H9 (cell line): ENCODE measurements at regions not wholly inside any gene's neighbourhood (a gene's known extent, or its start where the extent isn't known, plus 50 kb on each side); places are given as distances from the start of the nearest gene placed in this dataset.

Experiments used
- DNase-seq: peaks from one replicate; pipeline ENCODE4 v3.0.0-alpha.2; 2017
- H2AFZ ChIP-seq: one replicate; pipeline ENCODE4 v1.6.1; 2013; ENCODE audit warnings: mild to moderate bottlenecking, low read length, control low read depth, moderate library complexity
- H2AK5ac ChIP-seq: 2 replicates; pipeline ENCODE4 v1.6.1; 2013; ENCODE audit warnings: low read length, control low read depth, mixed read lengths; ENCODE audit not compliant: insufficient read length
- H2BK120ac ChIP-seq: one replicate; pipeline ENCODE4 v1.6.1; 2013; ENCODE audit warnings: low read depth, mild to moderate bottlenecking, low read length, control low read depth, inconsistent platforms; ENCODE audit not compliant: poor library complexity, severe bottlenecking
- H2BK12ac ChIP-seq: 2 replicates; pipeline ENCODE4 v1.6.1; 2013; ENCODE audit warnings: low read length, control low read depth, mixed read lengths, low read depth; ENCODE audit not compliant: insufficient read length
- H2BK15ac ChIP-seq: 2 replicates; pipeline ENCODE4 v1.6.1; 2013; ENCODE audit warnings: low read depth, low read length, control low read depth
- H2BK20ac ChIP-seq: one replicate; pipeline ENCODE4 v1.6.1; 2013; ENCODE audit warnings: low read depth, mild to moderate bottlenecking, low read length, control low read depth, inconsistent platforms; ENCODE audit not compliant: poor library complexity, severe bottlenecking
- H2BK5ac ChIP-seq: 2 replicates; pipeline ENCODE4 v1.6.1; 2013; ENCODE audit warnings: low read length, control low read depth, mixed read lengths; ENCODE audit not compliant: insufficient read length
- H3K14ac ChIP-seq: 2 replicates; pipeline ENCODE4 v1.6.1; 2013; ENCODE audit warnings: low read length, control low read depth; ENCODE audit not compliant: insufficient read depth
- H3K18ac ChIP-seq: 2 replicates; pipeline ENCODE4 v1.6.1; 2013; ENCODE audit warnings: low read depth, mild to moderate bottlenecking, mixed read lengths, low read length, control low read depth; ENCODE audit not compliant: insufficient read length
- H3K23ac ChIP-seq: 2 replicates; pipeline ENCODE4 v1.6.1; 2013; ENCODE audit warnings: low read length, control low read depth, mixed read lengths, low read depth; ENCODE audit not compliant: insufficient read length
- H3K23me2 ChIP-seq: 2 replicates; pipeline ENCODE4 v1.6.1; 2013; ENCODE audit warnings: low read depth, mild to moderate bottlenecking, mixed read lengths, low read length, control low read depth; ENCODE audit not compliant: insufficient read length, poor library complexity, severe bottlenecking
- H3K27ac ChIP-seq: 2 replicates; pipeline ENCODE4 v1.5.1; 2013; ENCODE audit warnings: low read length, control low read depth, mixed read lengths, low read depth; ENCODE audit not compliant: insufficient read length
- H3K27me3 ChIP-seq: 2 replicates; pipeline ENCODE4 v1.6.1; 2013; ENCODE audit warnings: low read length, control low read depth, inconsistent platforms; ENCODE audit not compliant: insufficient read depth
- H3K4ac ChIP-seq: 2 replicates; pipeline ENCODE4 v1.6.1; 2013; ENCODE audit warnings: low read depth, mild to moderate bottlenecking, control low read depth, inconsistent platforms, low read length, moderate library complexity
- H3K4me1 ChIP-seq: 2 replicates; pipeline ENCODE4 v1.6.1; 2013; ENCODE audit warnings: low read length, control low read depth, inconsistent platforms; ENCODE audit not compliant: insufficient read depth
- H3K4me2 ChIP-seq: 2 replicates; pipeline ENCODE4 v1.6.1; 2013; ENCODE audit warnings: low read length, control low read depth, mixed read lengths; ENCODE audit not compliant: insufficient read length, insufficient read depth
- H3K56ac ChIP-seq: 2 replicates; pipeline ENCODE4 v1.6.1; 2013; ENCODE audit warnings: low read depth, mild to moderate bottlenecking, mixed read lengths, low read length, control low read depth; ENCODE audit not compliant: insufficient read length
- H3K79me1 ChIP-seq: 2 replicates; pipeline ENCODE4 v1.6.1; 2013; ENCODE audit warnings: low read depth, mild to moderate bottlenecking, moderate library complexity, low read length, control low read depth, inconsistent platforms; ENCODE audit not compliant: insufficient read depth, poor library complexity, severe bottlenecking
- H3K79me2 ChIP-seq: 2 replicates; pipeline ENCODE4 v1.6.1; 2013; ENCODE audit warnings: low read length, control low read depth, inconsistent platforms; ENCODE audit not compliant: insufficient read depth
- H3K9ac ChIP-seq: 2 replicates; pipeline ENCODE4 v1.6.1; 2013; ENCODE audit warnings: low read length, control low read depth, mixed read lengths; ENCODE audit not compliant: insufficient read length; ENCODE audit errors: extremely low read depth
- H3K9me3 ChIP-seq: one replicate; pipeline ENCODE4 v1.6.1; 2013; ENCODE audit warnings: low read depth, low read length, inconsistent platforms; ENCODE audit not compliant: control insufficient read depth
- H3T11ph ChIP-seq: one replicate; pipeline ENCODE4 v1.6.1; 2013; ENCODE audit warnings: mild to moderate bottlenecking, low read length, control low read depth, inconsistent platforms
- H4K20me1 ChIP-seq: one replicate; pipeline ENCODE4 v1.6.1; 2013; ENCODE audit not compliant: control insufficient read depth, insufficient read length, insufficient read depth
- H4K5ac ChIP-seq: 2 replicates; pipeline ENCODE4 v1.6.1; 2013; ENCODE audit warnings: low read depth, mild to moderate bottlenecking, mixed read lengths, low read length, control low read depth; ENCODE audit not compliant: insufficient read length
- H4K8ac ChIP-seq: replicated peaks from 2 replicates; pipeline ENCODE4 v1.6.1; 2013; ENCODE audit warnings: low read length, control low read depth, mixed read lengths, low read depth; ENCODE audit not compliant: insufficient read length
- H4K91ac ChIP-seq: 2 replicates; pipeline ENCODE4 v1.6.1; 2013; ENCODE audit warnings: low read depth, mild to moderate bottlenecking, moderate library complexity, mixed read lengths, low read length, control low read depth; ENCODE audit not compliant: insufficient read length
- H3K27ac Mint-ChIP-seq, 3 experiments: 2 replicates in 2 of 3; 3 replicates in 1 of 3; pipeline ENCODE4 v1.8.0; 2020 to 2021; ENCODE audit warnings: mixed read lengths in 3 of 3, mild to moderate bottlenecking in 1 of 3, moderate library complexity in 1 of 3
- H3K27me3 Mint-ChIP-seq: 2 replicates; pipeline ENCODE4 v1.8.0; 2021; ENCODE audit warnings: low read depth, mild to moderate bottlenecking, moderate library complexity, mixed read lengths
- H3K36me3 Mint-ChIP-seq, 3 experiments: 2 replicates in 2 of 3; 3 replicates in 1 of 3; pipeline ENCODE4 v1.8.0; 2020 to 2021; ENCODE audit warnings: low read depth in 3 of 3, mixed read lengths in 3 of 3; ENCODE audit not compliant: insufficient read depth in 1 of 3
- H3K4me1 Mint-ChIP-seq, 2 experiments: 2 replicates each; pipeline ENCODE4 v1.8.0; 2020; ENCODE audit warnings: mixed read lengths in 2 of 2
- H3K4me3 Mint-ChIP-seq, 2 experiments: 2 replicates in 1 of 2; 3 replicates in 1 of 2; pipeline ENCODE4 v1.8.0; 2020 to 2021; ENCODE audit warnings: mild to moderate bottlenecking in 2 of 2, mixed read lengths in 2 of 2, moderate library complexity in 1 of 2
- H3K9me3 Mint-ChIP-seq, 2 experiments: 2 replicates in 1 of 2; 3 replicates in 1 of 2; pipeline ENCODE4 v1.8.0; 2020; ENCODE audit warnings: mild to moderate bottlenecking in 2 of 2, mixed read lengths in 2 of 2, moderate library complexity in 1 of 2
- WGBS: extraction: QIAGEN DNeasy Blood & Tissue Kit; methylation state at CpG from one replicate; pipeline ENCODE4 v1.1.7; 2013; ENCODE audit warnings: missing lambda C conversion rate, low lambda C conversion rate, mixed read lengths; ENCODE audit not compliant: insufficient read length; ENCODE audit errors: extremely low coverage; 5-methylcytosine and 5-hydroxymethylcytosine counted together
- TF ChIP-seq, protein P1 (sequence below): fragments of 200-600 bp; sonication (generic); conservative IDR thresholded peaks from 3 replicates; pipeline ENCODE4 v1.8.0; 2021; ENCODE audit warnings: antibody characterized with exemption, mild to moderate bottlenecking

DNA sequence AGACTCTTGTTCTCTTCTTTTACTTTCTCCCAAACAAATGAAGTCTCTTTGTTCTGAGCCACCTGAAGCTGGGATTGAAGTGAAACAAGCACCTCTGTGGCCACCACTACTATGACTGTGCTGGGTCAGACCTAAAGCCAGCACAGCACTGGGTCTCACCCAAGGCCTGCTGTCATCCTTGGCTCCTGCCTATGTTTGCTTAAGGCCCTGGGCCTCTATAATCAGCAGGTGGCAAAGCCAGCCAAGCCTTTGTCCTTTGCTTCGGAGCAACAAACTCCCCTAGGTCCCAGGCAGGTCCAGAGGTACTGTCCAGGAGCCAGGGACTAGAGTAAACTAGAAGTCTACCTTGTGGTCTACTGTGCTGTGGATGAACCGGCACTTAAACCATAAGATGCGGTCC lies 220.6 kb upstream of the ARSJ start:
- no peak overlapping the region for H2BK120ac ChIP-seq
- no peak overlapping the region for H4K91ac ChIP-seq

More for the DNA sequence above, 220.6 kb upstream of the ARSJ start:
- Histone ChIP-seq H3K14ac (no peak overlapping the region), H4K8ac (no peak overlapping the region), H3K79me2 (no peaks in the 10 kb centered on the region), H3K4me2 (no peak overlapping the region), H3K9me3 (no peaks in the 10 kb centered on the region), H3K79me1 (no peaks in the 10 kb centered on the region), H2BK15ac (no peak overlapping the region), H3K23me2 (no peaks in the 10 kb centered on the region), H2BK12ac (no peak overlapping the region), H2AFZ (no peak overlapping the region), H3K27ac (no peak overlapping the region), H3K4me1 (no peaks in the 10 kb centered on the region), H3K56ac (no peak overlapping the region), H2BK5ac (no peak overlapping the region), H3K18ac (no peak overlapping the region), H3K23ac (no peak overlapping the region), H2AK5ac (no peak overlapping the region), H4K5ac (no peak overlapping the region), H2BK20ac (no peak overlapping the region), H3K27me3 (no peaks in the 10 kb centered on the region), H3K9ac (no peak overlapping the region), H3T11ph (no peak overlapping the region), H4K20me1 (no peaks in the 10 kb centered on the region), H3K4ac (no peak overlapping the region)
- Mint-ChIP-seq H3K27ac (no peak overlapping the region; a peak in 1 of 7 replicates), H3K27me3 (no peaks in the 10 kb centered on the region), H3K4me3 (no peak overlapping the region), H3K36me3 (no peaks in the 10 kb centered on the region), H3K9me3 (no peaks in the 10 kb centered on the region; a peak in 2 of 5 replicates), H3K4me1 (no peaks in the 10 kb centered on the region)
- DNase-seq, result no peak
- WGBS, result no CpG with 5 or more reads among the region's 3 CpGs
- TF ChIP-seq, protein P1, sequence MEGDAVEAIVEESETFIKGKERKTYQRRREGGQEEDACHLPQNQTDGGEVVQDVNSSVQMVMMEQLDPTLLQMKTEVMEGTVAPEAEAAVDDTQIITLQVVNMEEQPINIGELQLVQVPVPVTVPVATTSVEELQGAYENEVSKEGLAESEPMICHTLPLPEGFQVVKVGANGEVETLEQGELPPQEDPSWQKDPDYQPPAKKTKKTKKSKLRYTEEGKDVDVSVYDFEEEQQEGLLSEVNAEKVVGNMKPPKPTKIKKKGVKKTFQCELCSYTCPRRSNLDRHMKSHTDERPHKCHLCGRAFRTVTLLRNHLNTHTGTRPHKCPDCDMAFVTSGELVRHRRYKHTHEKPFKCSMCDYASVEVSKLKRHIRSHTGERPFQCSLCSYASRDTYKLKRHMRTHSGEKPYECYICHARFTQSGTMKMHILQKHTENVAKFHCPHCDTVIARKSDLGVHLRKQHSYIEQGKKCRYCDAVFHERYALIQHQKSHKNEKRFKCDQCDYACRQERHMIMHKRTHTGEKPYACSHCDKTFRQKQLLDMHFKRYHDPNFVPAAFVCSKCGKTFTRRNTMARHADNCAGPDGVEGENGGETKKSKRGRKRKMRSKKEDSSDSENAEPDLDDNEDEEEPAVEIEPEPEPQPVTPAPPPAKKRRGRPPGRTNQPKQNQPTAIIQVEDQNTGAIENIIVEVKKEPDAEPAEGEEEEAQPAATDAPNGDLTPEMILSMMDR, result no peak
